GM21367 (cell line): ENCODE measurements at regions not wholly inside any gene's neighbourhood (a gene's known extent, or its start where the extent isn't known, plus 50 kb on each side); places are given as distances from the start of the nearest gene placed in this dataset.
"Not testable (repeated sequence)": the region's sequence is repeated elsewhere in the genome, so short reads cannot be mapped to it uniquely, and the experiment has no call there.

Experiments used
- ATAC-seq: cut with Tn5 transposase; IDR thresholded peaks from one replicate; pipeline ENCODE4 v1.9.1; 2021; ENCODE audit not compliant: unreplicated experiment

DNA sequence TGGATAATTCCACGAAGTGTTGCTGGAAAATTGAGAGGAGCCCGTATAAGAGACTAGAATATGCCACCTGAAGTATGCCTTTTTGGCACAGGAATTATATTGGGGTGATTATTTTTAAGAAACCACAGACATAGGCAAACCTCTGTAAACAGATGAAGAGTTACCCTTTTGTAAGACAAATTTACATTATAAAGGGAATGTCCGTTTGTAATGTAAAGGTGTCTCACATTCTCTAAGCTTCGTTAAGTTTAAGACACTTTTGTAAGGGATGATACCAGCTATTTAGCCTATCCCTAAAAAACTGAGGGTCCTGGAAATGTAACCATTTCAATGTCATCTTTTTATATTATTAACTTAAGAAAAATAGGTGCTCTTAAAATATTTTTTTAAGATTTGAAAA is 432.8 kb upstream of the SYT4 start:
- ATAC-seq = no peak

GRCh38 chr18:43714343-43715010 is 437.2 kb upstream of the SYT4 start:
- no peak for ATAC-seq

GRCh38 chr18:43719267-43719795 is 442.0 kb upstream of the SYT4 start:
- ATAC-seq = no peak

GRCh38 chr18:43720041-43720440 is 442.8 kb upstream of the SYT4 start:
- no peak for ATAC-seq

GRCh38 chr18:43735570-43735969 is 458.3 kb upstream of the SYT4 start:
- ATAC-seq = no peak

- ATAC-seq = no peak
Measured at GRCh38 chr18:43744960-43745745, 467.9 kb upstream of the SYT4 start.

- ATAC-seq = no peak
Measured at GRCh38 chr18:43751203-43751602, 473.9 kb upstream of the SYT4 start.

DNA sequence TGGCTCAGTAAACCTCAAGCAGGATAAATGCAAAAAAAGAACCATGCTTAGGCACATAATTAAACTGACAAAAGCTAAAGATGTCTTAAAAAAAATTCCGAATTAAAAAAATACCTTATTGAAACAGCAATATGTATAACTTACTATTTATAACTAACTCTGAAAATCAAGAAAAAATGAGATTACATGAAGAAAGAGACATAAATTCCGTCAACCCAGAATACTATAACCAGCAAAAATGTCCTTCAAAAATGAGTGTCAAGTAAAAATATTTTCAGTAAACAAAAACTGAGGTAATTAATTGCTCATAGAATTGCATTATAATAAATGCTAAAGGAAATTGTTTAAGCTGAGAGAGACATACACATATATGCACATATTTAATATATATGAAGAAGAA is 474.5 kb upstream of the SYT4 start:
- ATAC-seq = no peak

DNA sequence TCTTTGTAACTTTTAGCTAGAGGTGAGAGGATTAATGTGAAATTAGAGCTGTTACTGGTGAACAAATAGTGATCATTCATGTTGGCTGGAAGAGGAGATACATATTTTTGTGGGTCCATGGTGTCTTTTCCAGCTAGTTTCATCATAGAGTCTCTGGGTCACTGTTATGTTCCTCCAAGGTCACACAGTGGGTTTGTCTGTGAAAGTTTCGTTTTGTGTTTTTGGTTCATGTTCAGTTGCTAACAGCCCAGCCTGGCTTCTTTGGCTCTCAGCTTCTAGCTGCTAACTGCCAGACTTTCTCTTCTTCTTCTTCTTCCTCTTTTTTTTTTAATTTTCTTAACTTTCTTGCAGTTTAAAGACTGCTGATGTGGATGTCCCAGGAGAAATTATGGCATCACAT is 480.0 kb upstream of the SYT4 start:
- no peak for ATAC-seq

DNA sequence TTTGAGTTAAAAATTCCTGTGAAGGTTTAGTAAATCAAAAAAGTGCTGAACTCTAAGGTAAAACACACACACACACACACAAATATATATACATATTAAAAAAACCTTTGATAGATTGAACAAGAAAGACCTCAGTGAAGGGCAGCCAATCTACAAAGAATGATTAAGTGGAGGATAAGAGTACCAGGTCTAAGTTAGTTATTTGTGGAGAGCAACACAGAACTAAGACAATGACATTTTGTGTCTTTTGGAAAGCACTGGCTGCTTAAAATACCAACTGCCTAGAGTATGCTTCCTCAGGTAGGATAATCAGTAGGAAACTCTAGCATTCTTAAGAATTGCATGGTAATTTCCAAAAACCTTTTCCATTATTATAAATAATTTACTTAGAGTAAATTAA is 481.4 kb upstream of the SYT4 start:
- ATAC-seq = no peak

GRCh38 chr18:43760010-43760409 is 482.7 kb upstream of the SYT4 start:
- no peak for ATAC-seq

- ATAC-seq = no peak
Measured at GRCh38 chr18:43772907-43773306, 495.6 kb upstream of the SYT4 start.

DNA sequence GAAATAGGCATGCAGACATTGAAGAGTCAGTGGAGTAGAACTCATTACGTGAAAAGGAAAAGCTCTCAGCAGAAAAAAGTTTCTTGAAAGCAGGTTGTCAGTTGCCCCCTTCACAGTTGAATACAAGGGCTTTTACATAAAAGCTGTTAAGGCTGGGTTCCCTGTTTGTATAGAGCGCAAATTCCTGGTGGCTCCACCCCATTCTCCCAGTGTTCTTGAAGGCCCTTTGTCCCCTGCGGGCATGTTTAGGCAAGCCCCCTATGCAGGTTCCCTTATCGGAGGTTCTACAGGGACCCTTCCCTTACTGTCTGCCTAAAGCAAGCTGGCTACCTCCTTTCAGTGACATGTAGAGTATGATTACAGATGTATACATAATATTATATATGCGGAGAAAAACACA is 497.2 kb upstream of the SYT4 start:
- no peak for ATAC-seq

GRCh38 chr18:43775591-43775990 is 498.3 kb upstream of the SYT4 start:
- no peak for ATAC-seq

- ATAC-seq = no peak
Measured at GRCh38 chr18:43776997-43777396, 499.7 kb upstream of the SYT4 start.

- ATAC-seq = no peak
Measured at GRCh38 chr18:43777636-43778304, 500.5 kb upstream of the SYT4 start.

DNA sequence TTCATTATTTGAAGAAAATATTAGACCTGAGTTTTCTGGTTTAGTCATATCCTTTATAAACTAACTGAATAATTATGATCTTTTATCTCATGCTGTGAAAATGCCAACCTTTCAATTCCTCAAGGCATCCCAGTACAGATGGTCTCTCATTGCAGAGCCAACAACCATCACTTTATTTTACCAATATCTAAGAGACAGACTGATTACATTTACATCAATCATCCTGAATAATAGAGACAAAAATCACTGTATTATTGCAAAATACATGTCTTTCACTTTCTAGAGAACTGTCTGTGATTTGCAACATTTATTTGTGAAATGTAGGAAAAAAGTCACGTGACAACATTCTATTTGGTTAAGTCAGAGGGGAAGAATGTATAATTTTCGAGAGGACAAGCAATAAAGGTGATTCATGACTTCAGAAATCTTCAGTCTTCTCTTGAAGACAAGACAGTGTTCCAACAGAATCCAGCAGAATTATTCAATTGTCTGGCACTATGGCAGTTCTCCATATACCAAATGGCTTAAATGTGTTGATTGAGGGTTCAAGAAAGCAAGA is 503.6 kb upstream of the SYT4 start:
- no peak for ATAC-seq

DNA sequence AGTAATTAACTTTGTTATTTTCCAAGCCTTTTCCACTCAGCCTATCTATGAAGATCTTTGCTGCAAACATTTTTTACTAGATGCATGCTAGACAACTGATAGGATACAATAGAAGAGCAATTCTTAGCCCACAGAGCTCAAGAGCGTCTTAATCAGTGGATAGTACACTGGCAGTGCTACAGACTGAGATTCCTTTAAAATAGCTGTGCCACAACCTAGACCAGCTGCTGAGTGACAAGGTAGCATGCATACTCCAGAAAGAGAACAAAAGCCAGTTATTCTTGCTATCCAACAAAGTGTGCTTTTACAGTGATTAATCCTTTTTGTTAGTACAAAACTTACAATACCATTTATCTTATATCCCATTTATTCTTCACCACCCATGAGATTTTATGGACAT is 507.9 kb upstream of the SYT4 start:
- no peak for ATAC-seq

GRCh38 chr18:43786893-43787292 is 509.6 kb upstream of the SYT4 start:
- ATAC-seq = no peak

GRCh38 chr18:43787721-43788120 is 510.4 kb upstream of the SYT4 start:
- not testable (repeated sequence) for ATAC-seq

DNA sequence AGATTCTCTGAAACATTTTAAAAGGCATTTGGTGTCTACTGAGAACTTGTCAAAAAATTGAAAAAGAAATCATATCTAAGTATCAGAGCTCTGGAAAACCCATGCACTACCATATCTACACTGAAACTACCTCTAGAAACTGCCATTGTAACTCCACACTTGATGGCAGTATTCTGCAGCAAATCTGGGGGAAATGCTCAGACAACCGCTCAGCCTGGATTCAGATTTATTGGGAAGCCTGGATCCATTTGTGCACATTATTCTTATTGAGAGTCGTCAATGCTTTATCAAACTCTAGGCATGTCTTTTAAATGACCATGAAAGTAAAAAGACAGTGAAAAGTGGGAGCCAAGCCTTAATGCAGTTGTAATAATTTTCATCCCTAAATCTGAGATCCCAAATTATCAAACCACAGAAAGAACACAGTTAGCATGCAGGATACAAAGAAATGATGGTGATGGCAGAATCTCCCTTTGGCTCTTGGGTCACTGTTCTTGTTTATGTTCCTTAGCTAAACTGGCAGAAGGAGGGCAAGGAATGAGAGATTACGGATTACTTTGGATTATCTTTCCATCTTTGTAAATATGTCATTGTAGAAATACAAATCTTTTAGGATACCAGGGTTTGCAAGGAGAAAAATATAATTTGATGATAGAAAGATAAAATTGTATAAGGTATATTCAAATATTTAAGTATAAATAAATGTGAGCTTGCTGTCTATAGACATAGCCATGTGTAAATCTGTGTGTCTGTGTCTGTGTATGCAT is 512.1 kb upstream of the SYT4 start:
- no peak for ATAC-seq
